Adipocyte (in vitro differentiated cells): ENCODE measurements at regions not wholly inside any gene's neighbourhood (a gene's known extent, or its start where the extent isn't known, plus 50 kb on each side); places are given as distances from the start of the nearest gene placed in this dataset.
"Not testable (repeated sequence)": the region's sequence is repeated elsewhere in the genome, so short reads cannot be mapped to it uniquely, and the experiment has no call there.

ENCODE experiments used
- DNase-seq: peaks from one replicate; pipeline ENCODE4 v3.0.0-alpha.2; 2015; ENCODE audit warnings: low read depth
- H3K27me3 ChIP-seq: replicated peaks from 2 replicates; pipeline ENCODE4 v1.7.0; 2013; ENCODE audit warnings: mild to moderate bottlenecking, low read length, moderate library complexity; ENCODE audit not compliant: control insufficient read depth, insufficient read depth
- H3K36me3 ChIP-seq: 2 replicates; pipeline ENCODE4 v1.7.0; 2013; ENCODE audit warnings: low read length, mild to moderate bottlenecking, moderate library complexity; ENCODE audit not compliant: control insufficient read depth, insufficient read depth, severe bottlenecking
- H3K4me1 ChIP-seq: 2 replicates; pipeline ENCODE4 v1.7.0; 2013; ENCODE audit warnings: mild to moderate bottlenecking, low read length, moderate library complexity; ENCODE audit not compliant: control insufficient read depth, insufficient read depth
- H3K4me3 ChIP-seq: 2 replicates; pipeline ENCODE4 v1.7.0; 2013; ENCODE audit warnings: mild to moderate bottlenecking, low read length, moderate library complexity
- H3K9ac ChIP-seq: 2 replicates; pipeline ENCODE4 v1.7.0; 2013; ENCODE audit warnings: mild to moderate bottlenecking, low read length, moderate library complexity
- H3K9me3 ChIP-seq: 2 replicates; pipeline ENCODE4 v1.7.0; 2013; ENCODE audit warnings: mild to moderate bottlenecking, low read length, moderate library complexity; ENCODE audit not compliant: control insufficient read depth

- not testable (repeated sequence) for H3K27me3 ChIP-seq, H3K4me3 ChIP-seq, H3K4me1 ChIP-seq, H3K9me3 ChIP-seq, H3K36me3 ChIP-seq, H3K9ac ChIP-seq, DNase-seq
Measured at GRCh38 chr1:144140243-144140642, 168.5 kb upstream of the FAM72C start.

- H3K36me3 ChIP-seq, DNase-seq, H3K9ac ChIP-seq, H3K27me3 ChIP-seq, H3K9me3 ChIP-seq, H3K4me3 ChIP-seq, H3K4me1 ChIP-seq: not testable (repeated sequence)
Measured at GRCh38 chr1:144105006-144105405, 133.2 kb upstream of the FAM72C start.

- H3K27me3 ChIP-seq, H3K4me3 ChIP-seq, H3K9ac ChIP-seq, H3K9me3 ChIP-seq, H3K36me3 ChIP-seq, H3K4me1 ChIP-seq: not testable (repeated sequence)
- DNase-seq = peak; percentile 0
Measured at GRCh38 chr1:144104000-144104677, 132.4 kb upstream of the FAM72C start.

GRCh38 chr1:144103156-144103880, 131.5 kb upstream of the FAM72C start:
- not testable (repeated sequence) for H3K36me3 ChIP-seq, H3K27me3 ChIP-seq, H3K9me3 ChIP-seq, H3K9ac ChIP-seq, H3K4me3 ChIP-seq, H3K4me1 ChIP-seq
- peak; percentile 0 for DNase-seq

- H3K27me3 ChIP-seq, H3K9me3 ChIP-seq, H3K4me3 ChIP-seq, DNase-seq, H3K36me3 ChIP-seq, H3K4me1 ChIP-seq, H3K9ac ChIP-seq: not testable (repeated sequence)
Measured at GRCh38 chr1:144102046-144102745, 130.4 kb upstream of the FAM72C start.

- H3K9ac ChIP-seq = no peak overlapping the region
- no peak for DNase-seq
- no peaks in the 10 kb centered on the region for H3K4me1 ChIP-seq
- H3K36me3 ChIP-seq = no peaks in the 10 kb centered on the region
- H3K9me3 ChIP-seq = no peaks in the 10 kb centered on the region
- H3K27me3 ChIP-seq = no peaks in the 10 kb centered on the region
- no peak overlapping the region for H3K4me3 ChIP-seq
Measured at GRCh38 chr1:144101397-144102045, 129.7 kb upstream of the FAM72C start.

- not testable (repeated sequence) for H3K9me3 ChIP-seq, H3K4me3 ChIP-seq, H3K27me3 ChIP-seq, DNase-seq, H3K9ac ChIP-seq, H3K4me1 ChIP-seq, H3K36me3 ChIP-seq
Measured at GRCh38 chr1:144077167-144077841, 105.5 kb upstream of the FAM72C start.

GRCh38 chr1:144076646-144077045, 104.9 kb upstream of the FAM72C start:
- H3K4me1 ChIP-seq, H3K9me3 ChIP-seq, DNase-seq, H3K27me3 ChIP-seq, H3K9ac ChIP-seq, H3K36me3 ChIP-seq, H3K4me3 ChIP-seq: not testable (repeated sequence)

GRCh38 chr1:144070394-144071053, 98.7 kb upstream of the FAM72C start:
- not testable (repeated sequence) for DNase-seq, H3K9ac ChIP-seq, H3K36me3 ChIP-seq, H3K27me3 ChIP-seq, H3K9me3 ChIP-seq, H3K4me3 ChIP-seq, H3K4me1 ChIP-seq

GRCh38 chr1:144067042-144067441, 95.3 kb upstream of the FAM72C start:
- not testable (repeated sequence) for H3K27me3 ChIP-seq, H3K9ac ChIP-seq, DNase-seq, H3K9me3 ChIP-seq, H3K4me3 ChIP-seq, H3K36me3 ChIP-seq, H3K4me1 ChIP-seq
